ENCODE measurements at regions not wholly inside any gene's neighbourhood (a gene's known extent, or its start where the extent isn't known, plus 50 kb on each side); places are given as distances from the start of the nearest gene placed in this dataset.

DNA sequence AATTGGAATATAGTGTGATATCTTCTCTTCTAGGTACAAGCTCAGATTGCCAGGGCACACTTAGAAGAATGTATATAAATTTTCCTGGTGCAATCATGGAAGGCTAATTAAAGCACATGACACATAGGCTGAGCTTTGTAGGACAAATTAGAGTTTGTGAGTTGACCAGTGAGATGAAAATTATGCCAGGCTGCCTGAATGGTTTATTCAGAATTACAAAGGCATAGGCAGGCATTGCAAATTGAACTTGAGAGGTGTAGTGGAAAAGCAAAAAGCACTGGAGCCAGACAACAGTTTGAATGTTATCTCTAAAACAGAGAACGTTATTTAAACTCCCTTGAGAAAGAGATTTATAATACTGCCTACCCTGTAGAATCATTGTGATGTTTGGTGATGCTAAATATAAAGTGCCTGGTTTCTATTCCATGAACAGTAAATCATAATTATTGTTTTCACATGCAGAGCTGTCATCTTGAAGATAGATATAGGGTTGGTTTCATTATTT is 712.1 kb downstream of the TBC1D32 start:
- no peak for DNase-seq (ENCODE audit: low spot score)

DNA sequence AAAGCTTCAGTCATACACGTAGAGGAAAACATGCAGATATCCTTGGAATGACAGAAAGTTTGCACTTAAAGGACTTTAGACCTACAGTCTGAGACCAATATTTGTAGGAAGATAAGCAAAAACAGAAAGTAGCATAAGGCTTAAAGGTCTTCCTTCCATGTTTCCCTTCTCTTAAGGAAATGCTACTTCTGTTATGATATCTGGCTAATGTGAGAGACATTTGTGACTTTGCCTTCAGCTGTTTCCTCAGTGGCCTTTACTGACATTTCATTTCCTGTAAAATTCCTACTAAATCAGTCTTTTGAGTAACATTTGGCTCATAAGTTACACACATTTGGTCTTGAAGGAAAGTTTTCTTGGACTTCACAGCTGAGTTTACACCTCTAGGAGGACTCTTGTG is 713.4 kb downstream of the TBC1D32 start:
- no peak for DNase-seq (ENCODE audit: low spot score)

DNA sequence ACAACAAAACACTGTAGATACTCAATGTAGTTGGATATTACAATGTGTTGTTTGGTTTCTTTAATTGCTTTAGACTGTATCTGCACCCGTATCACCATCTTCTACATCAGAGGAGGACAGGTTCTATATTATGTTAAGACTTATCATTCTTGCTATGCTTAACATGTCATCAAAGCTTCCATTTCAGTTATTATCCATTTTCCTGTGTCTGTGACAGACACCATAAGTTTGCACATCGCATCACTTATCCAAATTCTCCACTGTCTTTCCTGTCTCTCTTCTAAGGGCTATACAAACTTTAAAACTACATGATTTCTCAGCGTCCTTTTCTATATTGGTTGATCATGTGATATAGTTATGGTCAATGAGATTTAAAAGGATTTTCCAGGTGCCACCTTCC is 719.0 kb downstream of the TBC1D32 start:
- DNase-seq (ENCODE audit: low spot score), result no peak

DNA sequence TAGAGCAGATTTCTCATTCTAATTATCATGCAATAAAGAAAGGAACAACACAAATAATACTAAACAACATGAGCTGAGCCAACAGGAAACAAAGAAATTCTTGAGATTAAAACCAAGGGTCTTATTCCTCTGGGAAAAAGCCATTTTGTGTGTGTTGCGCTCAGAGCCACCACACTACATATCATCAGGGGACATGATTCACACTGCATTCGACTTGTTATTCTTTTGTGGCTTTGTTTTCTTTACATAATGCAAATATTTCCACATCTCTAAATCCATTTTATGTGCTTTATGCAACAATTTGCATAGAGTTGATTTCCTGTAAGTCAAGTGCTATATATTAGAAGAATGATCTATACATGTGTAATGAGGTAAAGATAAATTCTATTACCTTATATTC is 719.6 kb downstream of the TBC1D32 start:
- DNase-seq (ENCODE audit: low spot score), result no peak

DNA sequence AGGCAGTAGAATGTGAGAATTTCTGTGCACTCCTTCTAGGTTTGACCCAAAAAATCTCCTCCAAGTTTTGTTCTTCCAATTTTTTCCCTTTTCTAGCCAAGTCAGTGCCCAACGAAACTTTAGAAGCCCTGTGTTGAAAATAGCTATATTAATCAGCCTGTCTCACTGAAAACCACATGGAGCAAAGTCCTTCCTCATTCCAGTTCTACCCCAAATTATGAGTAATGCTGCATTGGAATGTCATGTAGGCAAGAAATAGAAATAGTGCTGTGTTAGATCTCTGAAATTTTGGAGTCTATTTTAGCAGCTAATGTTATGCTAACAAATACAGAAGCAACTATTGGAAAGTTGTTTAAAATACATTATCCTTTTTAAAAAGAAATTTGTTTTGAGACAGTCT is 725.5 kb downstream of the TBC1D32 start:
- no peak for DNase-seq (ENCODE audit: low spot score)

DNA sequence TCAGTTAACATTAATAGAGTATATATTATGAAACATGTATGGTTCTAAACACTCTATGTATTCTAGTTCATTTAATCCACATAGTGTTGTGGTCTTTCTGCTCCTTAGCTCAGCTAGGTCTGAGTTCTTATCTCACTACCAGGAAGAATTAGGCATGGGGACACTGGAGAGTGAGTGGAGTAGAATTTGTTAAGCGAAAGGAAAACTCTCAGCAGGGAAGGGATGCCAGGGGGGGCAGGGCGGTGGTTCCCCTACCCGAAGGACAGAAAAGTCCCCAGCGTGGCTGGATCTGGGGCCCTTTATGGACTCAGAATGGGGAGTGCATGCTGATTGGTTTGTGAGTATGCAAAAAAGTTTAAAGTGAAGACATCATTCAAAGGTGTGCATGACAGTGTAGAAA is 727.5 kb downstream of the TBC1D32 start:
- no peak for DNase-seq (ENCODE audit: low spot score)

DNA sequence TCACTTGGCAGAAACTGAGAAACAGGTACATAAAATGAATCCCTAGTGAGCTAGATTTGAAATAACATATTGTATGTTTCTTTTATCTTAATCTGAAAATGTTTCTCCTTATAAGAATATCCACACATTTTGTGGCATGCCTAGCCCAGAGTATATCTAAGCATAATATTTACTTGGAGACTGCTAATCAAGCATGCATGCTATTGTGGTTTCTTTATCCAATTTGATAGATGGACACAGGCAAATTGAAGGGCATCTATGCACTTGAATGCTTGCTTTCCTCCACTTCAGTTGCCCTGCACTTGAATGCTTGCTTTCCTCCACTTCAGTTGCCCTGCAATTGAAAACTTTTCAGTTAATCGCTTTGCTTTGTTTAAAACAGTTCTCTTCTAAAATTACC is 729.8 kb downstream of the TBC1D32 start:
- DNase-seq (ENCODE audit: low spot score), result no peak

DNA sequence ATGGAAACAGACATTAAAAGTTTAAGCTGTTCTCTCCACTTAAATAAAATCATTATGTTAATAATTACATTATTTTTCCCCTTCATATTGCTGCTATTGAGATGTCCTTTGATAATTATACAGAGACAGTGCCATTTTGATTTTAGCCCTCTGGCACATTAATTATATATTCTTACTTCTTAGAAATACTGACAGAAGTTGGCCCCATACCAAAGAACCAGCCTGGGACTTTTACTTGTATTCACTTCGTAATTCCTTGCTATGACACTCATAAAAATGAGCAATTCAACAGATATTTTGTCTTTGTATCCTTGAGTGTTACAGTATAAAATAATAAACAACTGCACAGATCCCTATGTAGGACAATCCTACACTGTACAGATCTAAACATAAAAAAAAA is 743.7 kb downstream of the TBC1D32 start:
- DNase-seq (ENCODE audit: low spot score), result no peak

DNA sequence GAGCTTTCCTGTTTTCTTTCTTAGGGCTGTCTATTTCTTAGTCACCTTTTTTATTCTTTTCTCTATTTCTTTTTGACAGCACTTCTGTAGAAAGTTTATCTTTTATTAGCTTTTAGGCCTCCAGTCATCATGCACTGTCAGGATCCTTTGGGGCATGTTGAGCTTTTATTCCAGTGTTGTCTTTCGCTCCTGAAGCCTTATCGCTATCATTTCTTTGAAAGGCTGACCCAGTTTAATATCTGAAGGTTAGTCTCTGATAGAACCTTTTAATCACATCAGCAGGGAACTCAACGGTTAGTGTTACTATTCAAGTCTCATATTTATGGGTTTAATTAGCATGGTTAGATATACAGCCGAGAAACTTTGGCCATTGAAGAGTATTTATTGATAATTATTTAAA is 745.9 kb downstream of the TBC1D32 start:
- DNase-seq (ENCODE audit: low spot score), result no peak

DNA sequence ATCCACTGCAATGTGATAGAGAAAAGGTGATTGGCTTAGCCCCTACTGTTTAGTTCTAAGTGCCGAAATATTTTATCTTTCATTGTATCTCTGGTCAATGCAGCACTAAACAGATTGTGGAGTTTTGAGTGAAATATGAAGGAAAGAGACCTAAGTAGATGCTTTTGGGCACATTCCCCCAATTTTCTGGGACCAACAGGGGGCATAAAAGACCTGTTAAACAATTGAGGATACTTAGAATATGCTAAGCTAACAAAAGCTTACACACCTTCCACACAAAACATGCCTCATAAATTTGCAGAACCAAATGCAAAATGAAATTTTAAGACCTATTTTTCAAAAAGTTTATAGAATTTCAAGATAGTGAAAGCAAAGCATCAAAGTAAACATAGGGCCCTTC is 746.9 kb downstream of the TBC1D32 start:
- DNase-seq (ENCODE audit: low spot score), result no peak

DNA sequence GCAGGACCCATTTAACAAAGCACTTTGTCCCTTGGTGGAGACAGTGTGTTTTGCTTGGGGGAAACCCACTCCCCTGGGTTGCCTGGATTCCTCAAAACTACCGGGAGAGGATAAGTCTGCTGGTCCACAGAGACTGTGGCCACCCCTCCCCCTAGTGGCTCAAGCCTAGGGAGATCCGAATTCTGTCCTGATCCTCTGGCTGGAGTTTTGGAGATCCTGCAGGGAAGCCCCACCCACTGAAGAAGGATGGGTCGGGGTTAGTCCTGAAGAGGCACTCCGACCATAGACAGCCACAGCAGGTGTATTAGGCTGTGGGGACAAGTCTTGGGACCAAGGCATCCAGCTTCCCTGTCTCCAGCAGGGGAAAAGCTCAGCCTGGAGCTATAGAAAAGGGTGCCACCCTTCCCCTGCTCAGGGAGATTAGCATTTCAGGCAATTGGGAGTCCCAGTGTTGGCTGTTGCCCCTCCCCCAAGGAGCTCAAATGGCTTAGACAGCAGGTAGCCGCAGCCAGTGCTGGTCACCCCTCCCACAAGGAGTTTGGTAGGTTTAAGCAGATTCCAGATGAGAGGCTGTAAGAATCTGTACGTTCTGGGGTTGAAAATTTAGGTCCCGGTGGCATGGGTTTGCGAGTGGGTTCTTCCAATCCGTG is 750.0 kb downstream of the TBC1D32 start:
- no peak for DNase-seq (ENCODE audit: low spot score)

DNA sequence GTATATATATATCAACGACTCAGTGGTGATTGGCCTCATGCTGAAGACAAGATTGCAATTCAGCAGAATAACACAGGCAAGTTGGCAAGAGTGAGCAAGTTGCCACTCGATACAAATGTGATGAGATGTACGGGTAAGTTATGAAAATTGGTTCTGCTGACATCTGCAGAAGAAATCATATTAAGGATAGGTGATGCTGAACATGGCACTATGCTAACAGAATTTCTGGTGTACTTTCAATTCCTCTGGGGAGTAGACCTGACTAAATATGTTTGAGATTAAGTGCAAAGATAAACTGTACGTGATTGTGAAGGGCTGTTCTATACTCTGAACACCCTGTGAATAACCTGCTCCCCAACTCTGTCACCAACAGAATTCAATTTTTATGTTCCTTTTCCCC is 758.2 kb downstream of the TBC1D32 start:
- DNase-seq (ENCODE audit: low spot score), result no peak

DNA sequence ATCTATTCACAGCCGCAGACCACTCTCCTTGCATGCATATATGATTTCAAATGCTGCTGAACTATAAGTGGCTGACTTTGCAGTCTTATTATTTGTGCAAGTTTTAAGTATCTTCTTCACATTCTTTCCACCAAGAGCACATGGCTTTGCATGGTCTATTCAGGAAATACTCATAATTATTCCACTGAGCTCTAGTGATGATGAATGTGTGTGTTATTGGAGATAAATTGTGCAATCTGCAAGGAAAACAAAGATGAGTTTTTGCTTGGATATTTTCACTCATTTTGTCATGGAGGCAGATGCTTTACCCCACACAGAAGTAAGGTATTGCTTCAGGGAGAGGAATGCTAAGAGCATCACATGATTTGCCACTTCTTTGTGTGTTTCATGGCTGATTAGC is 764.6 kb downstream of the TBC1D32 start:
- DNase-seq (ENCODE audit: low spot score), result no peak

DNA sequence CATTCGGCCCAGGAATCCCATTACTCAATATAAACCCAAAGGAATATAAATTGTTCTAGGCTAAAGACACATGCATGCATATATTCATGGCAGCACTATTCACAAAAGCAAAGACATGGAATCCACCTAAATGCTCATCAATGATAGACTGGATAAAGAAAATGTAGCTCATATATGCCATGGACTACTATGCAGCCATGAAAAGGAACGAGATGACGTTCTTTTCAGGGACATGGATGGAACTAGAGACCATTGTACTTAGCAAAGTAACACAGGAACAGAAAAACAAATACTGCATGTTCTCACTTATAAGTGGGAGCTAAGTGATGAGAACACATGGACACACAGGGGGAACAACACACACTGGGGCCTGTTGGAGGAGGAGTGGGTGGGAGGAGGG is 769.5 kb downstream of the TBC1D32 start:
- no peak for DNase-seq (ENCODE audit: low spot score)

DNA sequence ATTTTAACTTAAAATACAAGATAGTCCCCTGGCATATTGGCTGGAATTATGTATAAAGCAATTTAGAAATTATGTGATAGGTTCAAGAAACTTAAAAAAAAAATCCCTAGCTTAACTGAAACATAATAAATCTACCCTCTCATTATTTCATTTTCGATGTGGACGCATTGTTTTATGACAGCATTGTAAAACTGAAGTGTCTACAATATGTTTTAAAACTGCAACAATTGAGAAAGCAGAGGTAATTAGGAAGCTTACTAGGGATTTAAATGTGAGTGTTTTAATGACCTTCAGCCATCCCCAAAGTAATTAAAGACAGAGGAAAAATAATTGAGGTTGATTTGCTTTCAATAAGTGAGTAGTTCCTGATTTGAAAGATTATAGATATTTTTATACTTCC is 776.0 kb downstream of the TBC1D32 start:
- no peak for DNase-seq (ENCODE audit: low spot score)

DNA sequence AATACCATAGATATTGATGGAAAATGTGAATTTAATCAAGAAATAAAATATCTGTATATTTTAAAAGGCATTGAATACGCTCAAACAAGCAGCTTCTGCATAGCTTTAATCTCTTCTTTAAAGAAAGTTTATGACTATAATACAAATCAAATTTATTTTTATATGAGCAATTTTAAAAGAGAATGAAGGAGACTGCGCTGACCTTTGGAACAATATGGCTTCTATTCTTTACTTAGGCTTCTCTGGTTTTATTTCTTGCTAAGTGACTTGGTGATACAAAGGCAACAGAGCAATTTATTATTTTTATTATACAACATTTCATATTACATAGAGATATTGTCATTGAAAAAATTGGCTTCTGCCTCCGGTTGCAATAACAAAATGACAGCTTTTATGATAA is 776.7 kb downstream of the TBC1D32 start:
- DNase-seq (ENCODE audit: low spot score), result no peak

DNA sequence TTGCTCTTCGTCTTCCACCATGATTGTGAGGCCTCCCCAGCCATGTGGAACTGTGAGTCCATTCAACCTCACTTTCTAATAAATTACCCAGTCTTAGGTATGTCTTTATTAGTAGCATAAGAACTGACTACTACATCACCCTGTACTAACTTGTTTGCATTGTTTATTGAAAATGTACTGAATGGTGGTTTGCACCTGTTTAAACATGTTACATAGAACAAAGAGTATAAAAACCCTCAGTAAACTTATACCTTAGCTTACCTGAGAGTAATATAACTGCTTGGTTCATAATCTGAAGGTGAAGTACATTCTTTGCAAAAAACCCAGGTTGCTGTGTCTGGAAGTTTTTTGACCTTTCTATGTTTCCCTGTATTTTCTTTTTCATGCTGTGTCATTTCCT is 777.8 kb downstream of the TBC1D32 start:
- no peak for DNase-seq (ENCODE audit: low spot score)

DNA sequence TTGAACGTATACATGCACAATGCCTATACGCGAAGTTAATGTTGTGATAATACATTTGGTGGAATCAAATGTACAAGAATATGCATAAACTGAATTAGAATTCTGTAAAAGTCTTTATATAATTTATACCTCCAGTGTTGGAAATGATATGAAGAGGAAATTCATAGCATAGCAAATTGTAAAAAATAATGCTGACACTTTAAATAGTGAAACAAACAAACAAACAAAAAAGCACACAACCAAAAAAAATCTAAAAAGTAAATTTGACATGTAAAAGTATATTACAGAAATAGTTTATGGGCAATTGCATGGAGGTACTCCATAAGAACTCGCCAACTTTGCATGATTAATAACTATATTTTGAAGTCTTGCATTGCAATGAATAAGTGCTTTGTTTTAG is 780.9 kb downstream of the TBC1D32 start:
- no peak for DNase-seq (ENCODE audit: low spot score)

DNA sequence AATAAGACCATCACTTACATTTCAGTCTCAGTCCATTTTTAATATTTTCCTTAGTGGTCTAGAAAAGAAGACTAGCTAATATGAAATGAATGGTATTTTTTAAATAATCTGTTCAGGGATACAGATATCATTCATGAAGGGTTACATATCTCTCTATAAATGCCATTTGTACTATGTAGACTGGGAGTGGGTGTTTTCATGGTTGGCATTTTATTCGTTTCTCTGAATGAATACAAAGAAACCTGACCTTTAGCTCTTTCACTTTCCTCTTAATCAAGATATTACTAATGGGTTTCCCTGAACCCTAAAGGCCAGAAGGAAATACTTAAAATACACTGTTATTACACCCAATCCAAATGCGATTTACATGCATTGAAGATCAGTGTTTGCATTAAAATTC is 788.9 kb downstream of the TBC1D32 start:
- no peak for DNase-seq (ENCODE audit: low spot score)

DNA sequence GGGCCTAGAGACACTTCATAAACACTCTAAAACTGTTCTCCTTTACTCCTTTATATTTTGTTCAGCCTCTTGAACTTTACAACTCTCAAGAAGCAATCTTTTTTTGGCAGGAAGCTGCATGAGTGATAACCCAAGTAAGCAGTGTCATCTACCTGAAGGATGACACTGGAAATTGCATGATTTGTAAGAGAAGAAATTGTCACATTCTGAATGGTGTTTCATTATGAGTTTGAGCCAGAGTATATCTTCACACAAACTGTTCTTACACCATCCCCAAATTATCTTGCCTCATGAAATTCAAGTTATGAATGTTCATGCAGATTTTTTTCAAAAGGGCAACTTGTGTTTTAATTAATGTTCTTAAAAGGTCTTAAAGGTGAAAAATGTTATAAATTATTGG is 799.3 kb downstream of the TBC1D32 start:
- DNase-seq (ENCODE audit: low spot score), result no peak

DNA sequence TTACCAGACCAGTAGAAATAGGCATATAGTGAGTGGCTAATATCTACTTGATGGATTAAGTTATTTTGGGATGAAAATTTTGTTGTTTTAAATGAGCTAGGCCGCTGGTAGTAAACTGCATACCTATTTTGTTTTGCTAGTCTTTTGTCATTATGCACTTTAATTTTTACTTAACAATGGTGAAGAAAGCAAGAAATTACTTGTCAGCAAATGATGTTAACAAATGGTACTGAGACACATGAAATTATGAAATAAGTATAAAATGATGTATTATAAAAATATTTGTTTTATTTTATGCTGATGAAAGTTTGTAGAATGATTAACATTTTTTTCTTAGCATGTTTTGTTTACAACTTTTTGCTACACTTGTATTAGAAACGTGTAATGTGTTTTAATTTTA is 807.7 kb downstream of the TBC1D32 start:
- DNase-seq (ENCODE audit: low spot score), result no peak

DNA sequence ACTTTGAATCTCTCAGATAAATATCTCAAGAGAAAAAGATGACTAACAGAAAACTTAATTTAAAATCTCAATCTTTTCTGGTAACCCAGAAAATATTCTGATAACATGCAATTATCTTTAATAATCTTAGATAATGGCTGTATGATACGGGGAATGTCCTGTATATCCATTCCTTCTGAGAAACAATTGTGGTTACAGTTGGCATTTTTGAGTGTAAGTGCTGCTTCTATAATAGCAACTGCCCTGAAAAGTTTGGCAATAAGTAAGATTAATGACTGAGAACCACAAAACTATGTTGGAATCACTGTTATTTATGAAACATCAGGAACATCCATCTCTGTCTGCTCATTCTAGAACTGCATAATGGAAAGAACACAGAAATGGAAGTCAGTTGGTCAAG is 819.7 kb downstream of the TBC1D32 start:
- DNase-seq (ENCODE audit: low spot score), result no peak

DNA sequence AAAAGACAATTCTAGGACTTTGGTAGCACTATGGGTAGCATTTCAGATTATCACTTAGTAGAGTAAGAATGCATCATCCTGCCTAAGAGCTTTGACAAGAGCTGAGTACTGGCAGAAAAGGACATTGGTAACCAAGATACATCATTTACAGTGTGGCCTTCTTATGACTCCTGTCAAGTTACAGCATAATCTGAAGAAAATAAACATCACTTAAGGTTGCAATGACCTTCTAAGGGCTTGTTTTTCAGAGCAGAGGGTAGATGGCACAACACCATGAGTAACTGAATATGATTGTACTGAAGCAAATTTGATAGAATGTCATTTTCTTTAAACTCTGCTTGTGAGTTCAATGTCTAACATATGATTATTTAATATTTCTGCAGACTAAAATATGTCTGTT is 822.6 kb downstream of the TBC1D32 start:
- no peak for DNase-seq (ENCODE audit: low spot score)

DNA sequence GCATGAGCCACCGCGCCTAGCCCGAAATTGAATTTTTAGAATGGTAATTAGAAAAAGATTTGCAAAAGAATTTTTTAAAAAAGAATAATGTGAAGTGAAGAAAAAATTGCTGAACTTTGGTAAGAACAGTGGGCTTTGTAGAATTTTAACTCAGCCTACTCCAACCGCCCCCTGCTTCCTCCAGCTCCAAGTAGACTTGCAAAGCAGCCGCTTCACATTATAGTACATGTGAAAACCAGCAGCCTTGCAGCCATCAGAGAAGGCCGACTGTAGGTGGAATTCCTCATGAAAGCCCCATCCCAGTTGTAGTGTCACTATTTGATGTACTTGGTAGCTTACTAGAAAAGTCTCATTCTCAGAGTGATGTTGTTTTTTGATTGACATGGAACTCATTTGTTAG is 835.6 kb downstream of the TBC1D32 start:
- no peak for DNase-seq (ENCODE audit: low spot score)

DNA sequence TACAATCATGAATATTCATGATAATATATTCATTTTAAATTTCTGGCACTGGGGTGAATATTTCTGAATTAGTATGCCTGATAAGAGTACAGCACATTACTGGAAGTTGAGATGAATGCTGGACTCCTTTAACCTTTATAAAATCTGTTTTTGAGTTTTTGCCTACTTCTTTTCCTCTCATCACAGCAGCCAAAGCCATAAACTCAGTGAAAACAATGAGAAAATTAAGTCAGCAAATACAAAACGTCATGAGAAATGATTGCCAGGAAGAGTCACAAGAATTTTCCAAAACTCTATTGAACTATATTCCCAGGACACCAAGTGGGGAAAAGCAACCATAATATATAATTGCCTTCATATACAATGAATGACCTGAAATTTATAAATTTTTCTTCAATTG is 837.6 kb downstream of the TBC1D32 start:
- DNase-seq (ENCODE audit: low spot score), result no peak

All from germinal center (tissue), 1 donor.